ENCODE measurements at regions not wholly inside any gene's neighbourhood (a gene's known extent, or its start where the extent isn't known, plus 50 kb on each side); places are given as distances from the start of the nearest gene placed in this dataset.
"Not testable (repeated sequence)": the region's sequence is repeated elsewhere in the genome, so short reads cannot be mapped to it uniquely, and the experiment has no call there.

DNA sequence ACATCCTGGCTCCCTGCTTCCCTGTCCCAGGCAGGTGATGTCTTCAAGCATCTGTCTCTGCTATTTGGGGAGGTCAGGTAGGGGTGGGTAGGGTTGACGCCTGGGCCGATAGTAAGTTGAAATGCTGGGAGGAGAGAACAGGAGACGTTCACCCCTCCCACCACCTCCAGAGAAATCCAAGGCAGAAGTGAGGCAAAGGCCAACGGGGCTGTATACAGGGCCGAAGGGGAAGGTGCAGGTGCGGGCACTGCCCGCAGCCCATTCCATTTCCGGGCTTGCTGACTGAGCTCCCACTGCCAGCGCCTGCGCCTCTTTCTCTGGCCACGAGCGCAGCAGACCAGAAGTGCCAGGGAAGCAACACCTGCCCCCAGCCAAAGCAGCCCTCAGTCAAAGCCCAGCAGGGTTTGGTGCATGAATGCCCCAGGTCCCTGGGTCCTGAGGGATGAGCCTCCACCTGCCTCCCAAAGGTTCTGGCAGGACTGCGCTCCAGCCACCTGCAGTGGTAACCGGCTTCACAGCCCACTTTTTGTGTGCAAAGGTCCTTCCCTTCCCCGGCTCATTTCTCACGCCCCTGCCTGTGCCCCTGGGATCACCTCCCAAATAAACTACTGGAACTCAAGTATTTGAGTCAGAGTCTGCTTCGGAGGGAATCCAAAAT, 127.6 kb upstream of the TNRC6C start:
- 49% methylated on average over 10 of the region's 17 CpGs for WGBS (ENCODE audit: insufficient coverage)

DNA sequence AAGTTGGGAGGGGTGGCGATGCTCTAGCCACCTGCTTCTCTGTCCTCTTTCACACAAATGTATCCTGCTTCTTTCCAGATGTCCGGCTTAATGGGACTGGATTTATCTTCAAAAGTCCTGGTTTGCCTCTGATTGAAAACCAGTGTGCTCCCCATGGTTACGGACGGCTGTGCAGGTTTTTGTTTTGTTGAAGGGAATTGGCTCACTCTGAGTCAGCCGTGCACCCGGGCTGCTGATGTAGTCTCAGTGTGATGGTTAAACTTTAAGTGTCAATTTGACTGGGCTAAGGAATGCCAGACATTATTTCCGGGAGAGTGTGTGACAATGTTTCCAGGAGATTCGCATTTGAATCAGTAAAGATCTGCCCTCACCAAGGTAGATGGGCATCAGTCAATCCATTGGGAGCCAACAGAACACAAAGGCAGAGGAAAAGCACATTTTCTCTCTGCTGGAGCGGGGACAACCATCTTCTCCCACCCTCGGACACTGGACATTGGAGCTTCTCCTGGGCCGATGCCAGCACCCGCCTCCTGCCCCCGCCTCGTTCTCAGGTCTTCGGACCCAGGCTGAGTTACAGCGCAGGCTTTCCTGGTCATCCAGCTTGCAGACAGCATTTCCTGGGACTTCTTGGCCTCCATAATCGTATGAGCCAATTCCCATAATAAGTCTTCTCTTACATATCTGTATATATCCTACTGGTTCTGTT, 126.9 kb upstream of the TNRC6C start:
- peak; percentile 93 for DNase-seq
- no peaks in the 10 kb centered on the region for H3K9me3 ChIP-seq (replicated peaks; ENCODE audit: control insufficient read depth, low read depth, low read length)
- no peaks in the 10 kb centered on the region for H3K27me3 ChIP-seq (ENCODE audit: control insufficient read depth, insufficient read depth, low read length)
- no peak overlapping the region for H3K4me3 ChIP-seq (ENCODE audit: low read length)
- H3K4me1 ChIP-seq (ENCODE audit: control insufficient read depth, insufficient read depth, low read length) = peaks cover 34% of the 10 kb centered on the region
- 27% methylated on average over 13 of the region's 17 CpGs for WGBS (ENCODE audit: insufficient coverage)
- peak overlapping the region; percentile 95 for H3K27ac ChIP-seq (ENCODE audit: low read length)
- no peaks in the 10 kb centered on the region for H3K36me3 ChIP-seq (ENCODE audit: control insufficient read depth, insufficient read depth, low read length)

More for the DNA sequence above, 127.6 kb upstream of the TNRC6C start:
- Histone ChIP-seq H3K4me3 (ENCODE audit: low read length) (no peak overlapping the region), H3K9me3 (replicated peaks; ENCODE audit: control insufficient read depth, low read depth, low read length) (no peaks in the 10 kb centered on the region), H3K4me1 (ENCODE audit: control insufficient read depth, insufficient read depth, low read length) (peaks cover 34% of the 10 kb centered on the region), H3K36me3 (ENCODE audit: control insufficient read depth, insufficient read depth, low read length) (no peaks in the 10 kb centered on the region), H3K27ac (ENCODE audit: low read length) (peak overlapping the region; percentile 95), H3K27me3 (ENCODE audit: control insufficient read depth, insufficient read depth, low read length) (no peaks in the 10 kb centered on the region)
- no peak for DNase-seq

DNA sequence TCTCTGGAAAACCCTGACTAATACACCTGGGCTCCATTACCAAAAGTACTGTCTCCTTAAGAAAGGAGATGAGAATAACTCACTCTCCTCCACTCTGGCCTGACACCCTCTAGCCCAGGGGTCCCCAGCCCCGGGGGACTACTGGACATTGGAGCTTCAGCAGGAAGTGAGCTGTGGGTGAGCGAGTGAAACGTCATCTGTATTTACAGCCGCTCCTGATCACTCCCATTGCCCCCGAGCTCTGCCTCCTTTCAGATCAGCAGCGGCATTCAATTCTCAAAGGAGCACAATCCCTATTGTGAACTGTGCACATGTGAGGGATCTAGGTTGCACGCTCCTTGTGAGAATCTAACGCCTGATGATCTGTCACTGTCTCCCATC, 126.3 kb upstream of the TNRC6C start:
- peaks cover 34% of the 10 kb centered on the region for H3K4me1 ChIP-seq (ENCODE audit: control insufficient read depth, insufficient read depth, low read length)
- no peak overlapping the region for H3K27ac ChIP-seq (ENCODE audit: low read length)
- H3K9me3 ChIP-seq (replicated peaks; ENCODE audit: control insufficient read depth, low read depth, low read length) = no peaks in the 10 kb centered on the region
- no peaks in the 10 kb centered on the region for H3K27me3 ChIP-seq (ENCODE audit: control insufficient read depth, insufficient read depth, low read length)
- 20% methylated on average over 1 of the region's 8 CpGs for WGBS (ENCODE audit: insufficient coverage)
- H3K4me3 ChIP-seq (ENCODE audit: low read length) = no peak overlapping the region
- DNase-seq = no peak
- H3K36me3 ChIP-seq (ENCODE audit: control insufficient read depth, insufficient read depth, low read length) = no peaks in the 10 kb centered on the region

DNA sequence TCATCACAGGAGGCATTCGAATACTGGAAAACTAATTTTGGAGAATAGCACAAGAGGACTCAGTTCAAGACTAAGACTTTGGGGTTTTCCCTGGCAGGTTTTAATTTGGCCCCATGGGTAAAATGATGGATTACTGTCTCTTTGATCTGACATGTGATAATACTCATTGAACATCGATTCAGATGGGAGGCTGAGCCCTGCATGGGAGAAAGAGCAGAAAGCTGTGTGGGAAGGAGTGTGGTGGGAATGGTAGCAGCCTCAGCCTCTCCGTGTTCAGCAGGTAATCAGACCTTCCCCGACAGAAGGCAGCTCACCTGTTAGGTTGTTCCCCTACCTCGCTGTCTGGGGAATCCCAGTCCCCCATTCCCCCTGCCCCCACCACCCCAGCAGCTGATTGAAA, 124.7 kb upstream of the TNRC6C start:
- WGBS (ENCODE audit: insufficient coverage) = 83% methylated on average over 1 of the region's 5 CpGs
- no peaks in the 10 kb centered on the region for H3K27me3 ChIP-seq (ENCODE audit: control insufficient read depth, insufficient read depth, low read length)
- H3K4me1 ChIP-seq (ENCODE audit: control insufficient read depth, insufficient read depth, low read length) = peaks cover 34% of the 10 kb centered on the region
- no peaks in the 10 kb centered on the region for H3K36me3 ChIP-seq (ENCODE audit: control insufficient read depth, insufficient read depth, low read length)
- no peak overlapping the region for H3K4me3 ChIP-seq (ENCODE audit: low read length)
- H3K27ac ChIP-seq (ENCODE audit: low read length) = no peak overlapping the region
- H3K9me3 ChIP-seq (replicated peaks; ENCODE audit: control insufficient read depth, low read depth, low read length) = no peaks in the 10 kb centered on the region
- DNase-seq = no peak

DNA sequence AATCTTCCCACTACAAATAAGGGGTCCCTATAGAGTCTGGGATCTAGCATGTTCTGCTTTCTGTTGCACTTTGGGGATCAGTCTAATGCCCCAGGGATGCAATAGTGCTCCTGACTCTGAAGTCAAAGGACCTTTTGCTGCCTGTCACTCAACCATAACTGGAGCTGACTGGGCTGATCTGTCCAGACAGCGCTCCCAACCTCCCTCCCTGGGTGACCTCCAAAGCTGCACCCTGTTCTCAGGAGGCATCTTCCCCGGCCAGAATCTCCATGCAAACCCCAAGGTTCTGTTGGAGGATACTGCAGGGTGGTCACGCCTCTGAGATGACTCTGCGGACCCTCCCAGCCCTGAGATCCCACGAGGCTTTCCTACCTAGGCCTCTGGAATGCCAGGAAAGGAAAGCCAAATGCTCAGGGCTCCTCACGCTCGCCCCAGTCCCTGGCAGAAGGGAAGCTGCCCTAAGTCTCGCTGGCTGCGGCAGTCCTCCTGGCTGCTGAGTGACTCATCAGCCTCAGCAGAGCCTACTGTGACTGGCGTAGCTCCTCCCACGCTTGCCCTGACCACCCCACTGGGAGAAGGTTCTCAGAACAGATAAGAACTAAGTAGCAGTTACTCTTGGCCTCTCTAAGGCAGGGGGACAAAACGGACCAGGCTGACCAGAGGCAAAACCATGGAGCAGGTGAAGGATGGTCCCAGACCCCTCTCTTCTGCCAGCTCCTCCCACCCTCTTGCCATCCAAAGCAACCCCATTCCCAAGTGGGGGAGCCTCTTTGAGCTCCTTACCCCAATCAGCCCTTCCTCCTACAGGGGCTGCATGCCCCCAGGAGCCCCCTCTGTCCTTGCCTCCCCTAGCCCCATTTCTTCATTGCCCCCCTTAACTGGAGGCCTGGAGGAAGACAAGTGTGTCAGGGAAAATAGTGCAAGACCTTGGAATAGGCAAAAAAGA, 124.1 kb upstream of the TNRC6C start:
- WGBS (ENCODE audit: insufficient coverage) = 63% methylated on average over 10 of the region's 12 CpGs
- H3K36me3 ChIP-seq (ENCODE audit: control insufficient read depth, insufficient read depth, low read length) = no peaks in the 10 kb centered on the region
- H3K4me3 ChIP-seq (ENCODE audit: low read length) = no peak overlapping the region
- no peaks in the 10 kb centered on the region for H3K27me3 ChIP-seq (ENCODE audit: control insufficient read depth, insufficient read depth, low read length)
- H3K4me1 ChIP-seq (ENCODE audit: control insufficient read depth, insufficient read depth, low read length) = peaks cover 30% of the 10 kb centered on the region
- no peak for DNase-seq
- H3K27ac ChIP-seq (ENCODE audit: low read length) = no peak overlapping the region
- no peaks in the 10 kb centered on the region for H3K9me3 ChIP-seq (replicated peaks; ENCODE audit: control insufficient read depth, low read depth, low read length)

DNA sequence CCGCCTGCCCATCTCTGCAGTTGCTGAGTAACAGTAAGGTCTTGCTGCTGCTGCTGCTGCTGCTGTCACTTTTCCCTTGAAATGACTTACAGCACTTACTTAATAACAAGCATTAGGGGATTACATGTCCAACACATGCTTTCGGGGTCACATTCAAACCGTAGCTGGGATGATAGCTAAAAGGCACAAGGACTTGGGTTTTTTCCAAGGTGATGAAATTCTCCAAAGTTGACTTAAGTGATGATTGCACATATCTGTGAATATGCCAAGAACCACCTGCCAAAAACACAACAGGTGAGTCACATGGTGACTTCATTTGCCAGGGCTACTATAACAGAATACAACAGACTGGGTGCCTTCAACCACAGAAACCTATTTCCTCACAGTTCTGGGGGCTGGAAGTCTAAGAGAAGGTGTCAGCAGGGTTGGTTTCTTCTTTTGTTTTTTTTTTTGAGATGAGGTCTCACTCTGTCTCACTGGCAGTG, 121.9 kb upstream of the TNRC6C start:
- whole genome bisulfite sequencing (ENCODE audit: insufficient coverage) = no CpG with 5 or more reads among the region's 3 CpGs
- Histone ChIP-seq H3K36me3 (ENCODE audit: control insufficient read depth, insufficient read depth, low read length) (no peaks in the 10 kb centered on the region), H3K27me3 (ENCODE audit: control insufficient read depth, insufficient read depth, low read length) (no peaks in the 10 kb centered on the region), H3K4me3 (ENCODE audit: low read length) (no peak overlapping the region), H3K27ac (ENCODE audit: low read length) (no peak overlapping the region), H3K9me3 (replicated peaks; ENCODE audit: control insufficient read depth, low read depth, low read length) (no peaks in the 10 kb centered on the region), H3K4me1 (ENCODE audit: control insufficient read depth, insufficient read depth, low read length) (peaks cover 13% of the 10 kb centered on the region)
- no peak for DNase-seq

DNA sequence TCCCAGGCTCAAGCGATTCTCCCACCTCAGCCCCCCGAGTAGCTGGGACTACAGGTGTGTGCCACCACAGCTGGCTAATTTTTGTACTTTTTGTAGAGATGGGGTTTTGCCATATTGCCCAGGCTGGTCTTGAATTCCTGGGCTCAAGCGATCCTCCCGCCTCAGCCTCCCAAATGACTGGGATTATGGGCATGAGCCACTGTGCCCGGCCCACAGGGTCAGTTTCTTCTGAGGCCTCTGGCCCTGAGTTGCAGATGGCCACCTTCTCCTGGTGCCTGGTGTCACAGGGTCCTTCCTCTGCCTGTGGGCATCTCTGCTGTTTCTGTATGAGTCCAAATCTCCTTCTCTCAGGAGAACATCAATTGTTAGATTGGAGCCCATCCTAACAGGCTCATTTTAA, 121.4 kb upstream of the TNRC6C start:
- H3K36me3 ChIP-seq (ENCODE audit: control insufficient read depth, insufficient read depth, low read length); DNase-seq; H3K9me3 ChIP-seq (replicated peaks; ENCODE audit: control insufficient read depth, low read depth, low read length); H3K27me3 ChIP-seq (ENCODE audit: control insufficient read depth, insufficient read depth, low read length); H3K27ac ChIP-seq (ENCODE audit: low read length); H3K4me3 ChIP-seq (ENCODE audit: low read length): not testable (repeated sequence)
- H3K4me1 ChIP-seq (ENCODE audit: control insufficient read depth, insufficient read depth, low read length) = peaks cover 13% of the 10 kb centered on the region
- 94% methylated on average over 3 of the region's 5 CpGs for WGBS (ENCODE audit: insufficient coverage)

DNA sequence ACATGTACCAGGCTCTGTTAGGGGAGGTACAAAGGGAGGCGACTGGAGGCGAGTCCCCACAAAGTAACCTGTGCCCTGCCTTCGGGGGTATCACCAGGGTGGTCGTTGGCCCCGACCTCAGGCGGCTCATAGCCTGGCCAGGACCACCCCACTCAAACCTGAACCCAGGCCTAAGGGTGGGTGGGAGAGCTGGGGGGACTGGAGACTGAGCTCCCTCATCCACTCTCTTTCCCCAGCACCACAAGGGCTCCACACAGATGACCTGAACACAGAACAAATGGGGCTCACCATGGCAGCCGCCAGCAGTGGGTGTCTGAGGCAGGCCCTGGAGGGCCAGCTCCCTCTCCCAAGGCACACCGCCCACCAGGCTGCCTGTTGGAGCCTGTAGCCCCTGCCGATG, 120.6 kb upstream of the TNRC6C start:
- 86% methylated on average over 2 of the region's 9 CpGs for WGBS (ENCODE audit: insufficient coverage)
- H3K27ac ChIP-seq (ENCODE audit: low read length) = no peak overlapping the region

DNA sequence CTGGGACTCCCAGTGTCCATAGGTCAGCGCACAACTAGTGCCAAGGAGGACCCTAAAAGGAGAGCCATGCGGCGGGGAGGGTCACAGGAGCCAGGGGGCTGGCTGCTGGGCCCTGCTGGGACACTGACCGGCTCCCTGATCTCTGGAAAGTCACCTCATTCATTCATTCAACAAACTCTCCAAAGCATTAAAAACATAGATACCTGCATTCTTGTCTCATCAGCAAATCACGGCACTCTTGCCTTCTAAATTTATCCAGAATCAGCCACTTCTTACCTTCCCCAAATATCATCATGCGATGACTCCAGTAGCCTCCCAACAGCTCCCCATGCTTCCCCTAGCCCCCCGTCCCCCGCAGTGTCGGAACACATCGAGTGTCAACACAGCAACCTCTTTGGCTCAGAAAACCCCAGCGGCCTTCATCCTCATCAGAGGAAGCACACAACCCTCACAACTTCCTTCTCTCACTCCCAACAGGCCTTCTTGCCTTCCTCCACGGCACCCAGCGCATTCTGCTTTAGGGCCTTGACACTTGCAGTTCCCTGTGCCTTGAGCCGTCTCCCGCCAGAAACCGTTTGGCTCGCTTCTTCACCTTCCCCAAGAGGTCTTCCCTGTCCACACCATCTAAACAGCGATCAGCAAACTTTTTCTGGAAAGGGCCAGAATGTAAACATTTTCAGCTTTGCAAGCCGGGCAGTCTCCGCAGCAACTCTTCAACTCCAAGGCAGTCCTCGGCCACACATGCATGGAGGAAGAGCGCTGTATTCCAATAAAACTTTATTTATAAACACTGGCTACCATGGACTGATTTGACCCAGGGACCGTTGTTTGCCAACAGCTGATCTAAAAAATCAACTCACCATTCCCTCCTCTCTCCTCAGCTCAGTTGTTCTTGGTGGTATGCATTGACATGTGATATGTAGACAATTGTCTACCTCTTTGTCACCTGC, 119.5 kb upstream of the TNRC6C start:
- WGBS (ENCODE audit: insufficient coverage) = 79% methylated on average over 22 of the region's 23 CpGs
- H3K4me3 ChIP-seq (ENCODE audit: low read length) = no peak overlapping the region
- no peaks in the 10 kb centered on the region for H3K9me3 ChIP-seq (replicated peaks; ENCODE audit: control insufficient read depth, low read depth, low read length)
- no peaks in the 10 kb centered on the region for H3K36me3 ChIP-seq (ENCODE audit: control insufficient read depth, insufficient read depth, low read length)
- peaks cover 16% of the 10 kb centered on the region for H3K4me1 ChIP-seq (ENCODE audit: control insufficient read depth, insufficient read depth, low read length)
- no peaks in the 10 kb centered on the region for H3K27me3 ChIP-seq (ENCODE audit: control insufficient read depth, insufficient read depth, low read length)
- no peak for DNase-seq
- no peak overlapping the region for H3K27ac ChIP-seq (ENCODE audit: low read length)

More for the DNA sequence above, 120.6 kb upstream of the TNRC6C start:
- no peaks in the 10 kb centered on the region for H3K36me3 ChIP-seq (ENCODE audit: control insufficient read depth, insufficient read depth, low read length)
- no peaks in the 10 kb centered on the region for H3K27me3 ChIP-seq (ENCODE audit: control insufficient read depth, insufficient read depth, low read length)
- no peaks in the 10 kb centered on the region for H3K9me3 ChIP-seq (replicated peaks; ENCODE audit: control insufficient read depth, low read depth, low read length)
- peaks cover 16% of the 10 kb centered on the region for H3K4me1 ChIP-seq (ENCODE audit: control insufficient read depth, insufficient read depth, low read length)
- no peak for DNase-seq
- H3K4me3 ChIP-seq (ENCODE audit: low read length) = no peak overlapping the region

All from muscle of leg (tissue), 3 donors.